Nephron (organoid): ENCODE measurements at regions not wholly inside any gene's neighbourhood (a gene's known extent, or its start where the extent isn't known, plus 50 kb on each side); places are given as distances from the start of the nearest gene placed in this dataset.

Experiments
- H3K27ac Mint-ChIP-seq, 3 experiments: 2 replicates each; pipeline ENCODE4 v1.8.0; 2020; ENCODE audit warnings: mixed read lengths in 3 of 3, mild to moderate bottlenecking in 2 of 3, moderate library complexity in 1 of 3
- H3K27me3 Mint-ChIP-seq: 2 replicates; pipeline ENCODE4 v1.8.0; 2021; ENCODE audit warnings: low read depth, mild to moderate bottlenecking, moderate library complexity, mixed read lengths
- H3K36me3 Mint-ChIP-seq: 2 replicates; pipeline ENCODE4 v1.8.0; 2020; ENCODE audit warnings: low read depth, mixed read lengths
- H3K4me1 Mint-ChIP-seq: 2 replicates; pipeline ENCODE4 v1.8.0; 2020; ENCODE audit warnings: mixed read lengths
- H3K4me3 Mint-ChIP-seq, 3 experiments: 2 replicates each; pipeline ENCODE4 v1.8.0; 2020; ENCODE audit warnings: mild to moderate bottlenecking in 3 of 3, mixed read lengths in 3 of 3, moderate library complexity in 2 of 3
- H3K9me3 Mint-ChIP-seq: 2 replicates; pipeline ENCODE4 v1.8.0; 2020; ENCODE audit warnings: mixed read lengths
- CTCF ChIP-seq, 3 experiments: fragments of 200-600 bp; sonication (generic); IDR thresholded peaks; one replicate each; pipeline ENCODE4 v1.5.0; 2021; ENCODE audit warnings: antibody characterized with exemption in 3 of 3; ENCODE audit not compliant: unreplicated experiment in 3 of 3

GRCh38 chr14:104443391-104444158 is 136.0 kb upstream of the C14orf180 start:
- H3K9me3 Mint-ChIP-seq = peaks cover 21% of the 10 kb centered on the region
- no peak overlapping the region for H3K4me3 Mint-ChIP-seq
- peaks cover 8% of the 10 kb centered on the region for H3K36me3 Mint-ChIP-seq
- no peak for TF ChIP-seq CTCF (IDR thresholded peaks at IDR 0.05; ENCODE audit: unreplicated experiment in 3 of 3)
- H3K27me3 Mint-ChIP-seq = peaks cover 41% of the 10 kb centered on the region
- H3K4me1 Mint-ChIP-seq = no peaks in the 10 kb centered on the region
- H3K27ac Mint-ChIP-seq = no peak overlapping the region

- H3K36me3 Mint-ChIP-seq = peaks cover 7% of the 10 kb centered on the region
- peaks cover 23% of the 10 kb centered on the region for H3K9me3 Mint-ChIP-seq
- H3K27me3 Mint-ChIP-seq = peaks cover 45% of the 10 kb centered on the region
- H3K27ac Mint-ChIP-seq = no peak overlapping the region
- H3K4me3 Mint-ChIP-seq = no peak overlapping the region
- no peaks in the 10 kb centered on the region for H3K4me1 Mint-ChIP-seq
- TF ChIP-seq CTCF (IDR thresholded peaks at IDR 0.05; ENCODE audit: unreplicated experiment in 3 of 3) = no peak
Measured at GRCh38 chr14:104444159-104445030, 135.2 kb upstream of the C14orf180 start.

- Mint-ChIP-seq H3K27ac (no peak overlapping the region), H3K4me3 (no peak overlapping the region), H3K4me1 (no peaks in the 10 kb centered on the region), H3K9me3 (peaks cover 19% of the 10 kb centered on the region), H3K27me3 (peaks cover 42% of the 10 kb centered on the region), H3K36me3 (peaks cover 4% of the 10 kb centered on the region)
- TF ChIP-seq CTCF (IDR thresholded peaks at IDR 0.05; ENCODE audit: unreplicated experiment in 3 of 3) = no peak
Measured at GRCh38 chr14:104445086-104445485, 134.5 kb upstream of the C14orf180 start.

- Mint-ChIP-seq H3K27ac (no peak overlapping the region), H3K4me1 (no peaks in the 10 kb centered on the region), H3K4me3 (no peak overlapping the region), H3K36me3 (peaks cover 4% of the 10 kb centered on the region), H3K27me3 (peaks cover 42% of the 10 kb centered on the region), H3K9me3 (peaks cover 23% of the 10 kb centered on the region)
- TF ChIP-seq CTCF (IDR thresholded peaks at IDR 0.05; ENCODE audit: unreplicated experiment in 3 of 3) = no peak
Measured at GRCh38 chr14:104445832-104446381, 133.7 kb upstream of the C14orf180 start.

- Mint-ChIP-seq H3K4me3 (no peak overlapping the region), H3K27ac (no peak overlapping the region), H3K27me3 (peaks cover 44% of the 10 kb centered on the region), H3K4me1 (no peaks in the 10 kb centered on the region), H3K36me3 (peaks cover 4% of the 10 kb centered on the region), H3K9me3 (peaks cover 26% of the 10 kb centered on the region)
- no peak for TF ChIP-seq CTCF (IDR thresholded peaks at IDR 0.05; ENCODE audit: unreplicated experiment in 3 of 3)
Measured at GRCh38 chr14:104446611-104447010, 133.0 kb upstream of the C14orf180 start.
